IMR-90 (cell line): ENCODE measurements at regions not wholly inside any gene's neighbourhood (a gene's known extent, or its start where the extent isn't known, plus 50 kb on each side); places are given as distances from the start of the nearest gene placed in this dataset.
"Not testable (repeated sequence)": the region's sequence is repeated elsewhere in the genome, so short reads cannot be mapped to it uniquely, and the experiment has no call there.

Experiments
- ATAC-seq: fragments of 200-7000 bp; cut with Tn5 transposase; 2 replicates; pipeline ENCODE4 v1.9.1; 2020; ENCODE audit warnings: low read depth, mild to moderate bottlenecking, moderate library complexity
- BruUV-seq: library from RNA; stranded (reverse); fragments of 400-500 nt; replicated peaks from 2 replicates; lab custom pipeline; 2021; lab: Mats Ljungman, UMichigan
- CTCF ChIA-PET: fragments of 300-600 bp; formaldehyde crosslinking; extraction: SDS; loops from one replicate; lab custom pipeline; 2021; ENCODE audit warnings: antibody characterized with exemption; lab: Yijun Ruan, JAX
- POLR2A ChIA-PET: fragments of 300-600 bp; sonication (Branson Sonifier 250); formaldehyde crosslinking; loops from one replicate; lab custom pipeline; 2022; ENCODE audit warnings: antibody characterized with exemption; ENCODE audit not compliant: unreplicated experiment; lab: Charles Lee
- DNase-seq: peaks from one replicate; pipeline ENCODE4 v3.0.0; 2013
- H2AFZ ChIP-seq: replicated peaks from 2 replicates; pipeline ENCODE3; 2013; ENCODE audit warnings: low read length, mild to moderate bottlenecking; ENCODE audit not compliant: poor library complexity
- H2AK5ac ChIP-seq: 2 replicates; pipeline ENCODE4 v1.6.1; 2013; ENCODE audit warnings: low read depth, low read length, inconsistent platforms
- H2AK9ac ChIP-seq: replicated peaks from 2 replicates; pipeline ENCODE3; 2013; ENCODE audit warnings: mild to moderate bottlenecking, low read depth, low read length, moderate library complexity; ENCODE audit not compliant: poor library complexity
- H2BK120ac ChIP-seq: 2 replicates; pipeline ENCODE4 v1.6.1; 2013; ENCODE audit warnings: low read depth, low read length, inconsistent platforms
- H2BK15ac ChIP-seq: 3 replicates; pipeline ENCODE4 v1.6.1; 2013; ENCODE audit warnings: low read depth, low read length, inconsistent platforms
- H2BK20ac ChIP-seq: 2 replicates; pipeline ENCODE4 v1.6.1; 2013; ENCODE audit warnings: low read depth, mild to moderate bottlenecking, inconsistent platforms, low read length, moderate library complexity
- H2BK5ac ChIP-seq: 2 replicates; pipeline ENCODE4 v1.6.1; 2013; ENCODE audit warnings: mild to moderate bottlenecking, low read depth, low read length, inconsistent platforms; ENCODE audit not compliant: poor library complexity, severe bottlenecking
- H3K14ac ChIP-seq: replicated peaks from 2 replicates; pipeline ENCODE4 v1.6.1; 2013; ENCODE audit warnings: low read depth, low read length, inconsistent platforms
- H3K18ac ChIP-seq: 2 replicates; pipeline ENCODE4 v1.6.1; 2013; ENCODE audit warnings: low read depth, low read length, control low read depth
- H3K23ac ChIP-seq: 2 replicates; pipeline ENCODE4 v1.6.1; 2013; ENCODE audit warnings: low read depth, low read length, inconsistent platforms
- H3K27ac ChIP-seq: 2 replicates; pipeline ENCODE4 v1.5.1; 2013; ENCODE audit warnings: mild to moderate bottlenecking, control low read depth, low read length; ENCODE audit not compliant: insufficient read depth
- H3K27me3 ChIP-seq: 2 replicates; pipeline ENCODE4 v1.6.1; 2013; ENCODE audit warnings: low read length; ENCODE audit not compliant: control insufficient read depth, insufficient read depth
- H3K36me3 ChIP-seq: 2 replicates; pipeline ENCODE4 v1.6.1; 2013; ENCODE audit warnings: low read length, mixed read lengths; ENCODE audit not compliant: control insufficient read depth, insufficient read depth
- H3K4ac ChIP-seq: 2 replicates; pipeline ENCODE4 v1.6.1; 2013; ENCODE audit warnings: low read depth, low read length, inconsistent platforms
- H3K4me1 ChIP-seq: 2 replicates; pipeline ENCODE4 v1.6.1; 2013; ENCODE audit warnings: low read length, mixed read lengths; ENCODE audit not compliant: control insufficient read depth, insufficient read depth
- H3K4me2 ChIP-seq: 2 replicates; pipeline ENCODE4 v1.6.1; 2013; ENCODE audit warnings: low read depth, mild to moderate bottlenecking, control low read depth, low read length, moderate library complexity
- H3K4me3 ChIP-seq: 2 replicates; pipeline ENCODE4 v1.5.1; 2013; ENCODE audit warnings: low read depth, mild to moderate bottlenecking, control low read depth, low read length, moderate library complexity; ENCODE audit not compliant: insufficient read depth
- H3K56ac ChIP-seq: 2 replicates; pipeline ENCODE4 v1.6.1; 2013; ENCODE audit warnings: low read length, inconsistent platforms; ENCODE audit not compliant: insufficient read depth; ENCODE audit errors: extremely low read depth
- H3K79me1 ChIP-seq, 2 experiments: 2 replicates each; pipeline ENCODE4 v1.6.1; 2013; ENCODE audit warnings: low read length in 2 of 2, inconsistent platforms in 1 of 2, low read depth in 1 of 2
- H3K9ac ChIP-seq: 2 replicates; pipeline ENCODE4 v1.6.1; 2013; ENCODE audit warnings: low read depth, low read length, control low read depth
- H3K9me1 ChIP-seq: 2 replicates; pipeline ENCODE4 v1.6.1; 2013; ENCODE audit warnings: low read length, inconsistent platforms; ENCODE audit not compliant: insufficient read depth
- H3K9me3 ChIP-seq: 2 replicates; pipeline ENCODE4 v1.6.1; 2013; ENCODE audit warnings: low read length; ENCODE audit not compliant: control insufficient read depth, insufficient read depth
- H4K20me1 ChIP-seq: 2 replicates; pipeline ENCODE4 v1.6.1; 2013; ENCODE audit warnings: low read length, inconsistent platforms; ENCODE audit not compliant: insufficient read depth
- H4K5ac ChIP-seq: 2 replicates; pipeline ENCODE4 v1.6.1; 2013; ENCODE audit warnings: mild to moderate bottlenecking, low read depth, low read length, control low read depth
- H4K8ac ChIP-seq, 2 experiments: 2 replicates each; pipeline ENCODE4 v1.6.1; 2013; ENCODE audit warnings: low read depth in 2 of 2, low read length in 2 of 2, control low read depth in 1 of 2, inconsistent platforms in 1 of 2
- H4K91ac ChIP-seq: 2 replicates; pipeline ENCODE4 v1.6.1; 2013; ENCODE audit warnings: low read depth, low read length, inconsistent platforms; ENCODE audit not compliant: insufficient read depth
- WGBS, 2 experiments: methylation state at CpG; one replicate each; pipeline versions ENCODE4 v1.1.5 to v1.1.7; 2013; ENCODE audit warnings: missing lambda C conversion rate in 2 of 2; ENCODE audit not compliant: insufficient read length in 1 of 2; ENCODE audit errors: extremely low coverage in 2 of 2; 5-methylcytosine and 5-hydroxymethylcytosine counted together
- dilution Hi-C: fragments of 300-500 bp; cut with HindIII; formaldehyde crosslinking; loops from one replicate; pipeline ENCODE4 v1.14.3; 2018; ENCODE audit warnings: low sequenced_read_pairs; ENCODE audit not compliant: unreplicated experiment
- in situ Hi-C: fragments of 300-500 bp; cut with MboI; formaldehyde crosslinking; loops from 3 replicates; pipeline ENCODE4 v1.14.3; 2019; ENCODE audit warnings: low sequenced_read_pairs, inconsistent platforms, mixed read lengths
- intact Hi-C: fragments of 100-400 bp; cut with micrococcal nuclease; formaldehyde crosslinking; loops from 2 replicates; pipeline ENCODE4 v1.10.0; 2022

DNA sequence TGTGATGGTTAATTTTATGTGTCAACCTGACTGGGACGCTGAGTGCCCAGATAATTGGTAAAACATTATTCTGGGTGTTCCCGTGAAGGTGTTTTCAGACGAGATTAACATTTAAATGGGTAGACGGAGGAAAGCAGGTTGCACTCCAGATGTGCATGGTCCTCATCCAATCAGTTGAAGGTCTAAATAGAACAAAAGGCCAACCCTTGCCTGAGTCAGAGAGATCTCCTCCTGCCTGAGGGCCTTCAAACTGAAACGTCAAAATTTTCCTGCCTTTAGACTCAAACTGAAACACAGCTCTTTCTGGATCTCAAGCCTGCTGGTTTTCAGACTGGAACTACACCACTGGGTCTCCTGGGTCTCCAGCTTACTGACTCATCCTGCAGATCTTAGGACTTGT is 73.5 kb downstream of the NPIPA8 start:
- POLR2A ChIA-PET, H2BK15ac ChIP-seq, H2AK9ac ChIP-seq, H2BK20ac ChIP-seq, CTCF ChIA-PET, H3K9me3 ChIP-seq, H3K4me2 ChIP-seq, BruUV-seq, H2BK120ac ChIP-seq, H3K4ac ChIP-seq, H2BK5ac ChIP-seq, H2AFZ ChIP-seq, DNase-seq, H3K9ac ChIP-seq, H3K79me1 ChIP-seq, H3K36me3 ChIP-seq, H3K4me3 ChIP-seq, intact Hi-C loops, in situ Hi-C loops, H3K9me1 ChIP-seq, H2AK5ac ChIP-seq, H3K27me3 ChIP-seq, H3K56ac ChIP-seq, H4K5ac ChIP-seq, H4K8ac ChIP-seq, H3K27ac ChIP-seq, H4K91ac ChIP-seq, H3K23ac ChIP-seq, H4K20me1 ChIP-seq, H3K4me1 ChIP-seq, dilution Hi-C loops, H3K18ac ChIP-seq, H3K14ac ChIP-seq, ATAC-seq: not testable (repeated sequence)
- no CpG with 5 or more reads among the region's 5 CpGs for WGBS, 2 experiments

DNA sequence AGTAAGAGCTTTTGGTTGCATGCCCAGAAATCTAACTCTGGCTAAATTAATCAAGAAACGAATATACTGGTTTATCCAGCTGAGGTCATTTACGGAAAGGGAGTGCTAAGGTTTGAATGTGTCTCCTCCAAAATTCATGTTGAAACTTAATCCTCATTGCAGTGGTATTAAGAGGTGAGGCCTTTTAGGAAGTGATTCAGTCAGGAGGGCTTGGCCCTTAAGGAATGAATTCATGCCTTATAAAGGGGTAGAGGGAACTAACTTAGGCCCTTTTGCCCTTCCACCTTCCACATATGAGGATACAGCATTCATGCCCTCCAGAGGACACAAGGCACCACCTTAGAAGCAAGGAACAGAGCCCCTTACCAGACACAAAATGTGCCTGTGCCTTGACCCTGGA is 74.7 kb downstream of the NPIPA8 start:
- WGBS, 2 experiments = no CpG with 5 or more reads among the region's 2 CpGs
- H2AFZ ChIP-seq, dilution Hi-C loops: not testable (repeated sequence)

More for the DNA sequence above, 74.7 kb downstream of the NPIPA8 start:
- H2BK20ac ChIP-seq, in situ Hi-C loops, BruUV-seq, H3K79me1 ChIP-seq, H3K27me3 ChIP-seq, H3K4me1 ChIP-seq, intact Hi-C loops, H3K9ac ChIP-seq, H3K14ac ChIP-seq, H2AK5ac ChIP-seq, POLR2A ChIA-PET, H4K8ac ChIP-seq, H3K27ac ChIP-seq, H4K5ac ChIP-seq, H3K56ac ChIP-seq, H3K23ac ChIP-seq, H2BK5ac ChIP-seq, H3K4me2 ChIP-seq, H3K36me3 ChIP-seq, H4K20me1 ChIP-seq, H2BK15ac ChIP-seq, H3K4ac ChIP-seq, ATAC-seq, H4K91ac ChIP-seq, H3K9me3 ChIP-seq, H3K18ac ChIP-seq, CTCF ChIA-PET, DNase-seq, H3K9me1 ChIP-seq, H3K4me3 ChIP-seq, H2AK9ac ChIP-seq, H2BK120ac ChIP-seq: not testable (repeated sequence)
